ENCODE measurements at regions not wholly inside any gene's neighbourhood (a gene's known extent, or its start where the extent isn't known, plus 50 kb on each side); places are given as distances from the start of the nearest gene placed in this dataset.

DNA sequence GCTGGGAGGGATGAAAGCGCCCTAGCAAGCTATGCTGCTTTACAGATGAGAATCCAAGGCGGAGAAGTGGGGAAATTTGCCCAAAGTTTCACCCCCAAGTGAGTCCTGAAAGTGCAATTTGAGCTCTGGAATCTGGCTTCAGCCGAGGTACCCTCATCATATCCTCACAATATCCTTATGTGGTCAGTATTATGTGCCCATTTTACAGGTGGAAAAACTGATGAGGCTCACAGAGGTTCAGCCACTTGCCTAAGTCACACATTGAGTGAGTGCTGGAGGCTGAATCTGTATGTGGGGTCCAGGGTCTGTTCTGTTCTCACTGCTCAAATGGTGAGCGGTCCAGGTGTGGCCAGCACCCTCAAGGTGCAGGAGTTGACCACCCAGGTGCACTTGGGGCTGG lies 85.3 kb downstream of the MATN1 start:
- DNase-seq: no peak

DNA sequence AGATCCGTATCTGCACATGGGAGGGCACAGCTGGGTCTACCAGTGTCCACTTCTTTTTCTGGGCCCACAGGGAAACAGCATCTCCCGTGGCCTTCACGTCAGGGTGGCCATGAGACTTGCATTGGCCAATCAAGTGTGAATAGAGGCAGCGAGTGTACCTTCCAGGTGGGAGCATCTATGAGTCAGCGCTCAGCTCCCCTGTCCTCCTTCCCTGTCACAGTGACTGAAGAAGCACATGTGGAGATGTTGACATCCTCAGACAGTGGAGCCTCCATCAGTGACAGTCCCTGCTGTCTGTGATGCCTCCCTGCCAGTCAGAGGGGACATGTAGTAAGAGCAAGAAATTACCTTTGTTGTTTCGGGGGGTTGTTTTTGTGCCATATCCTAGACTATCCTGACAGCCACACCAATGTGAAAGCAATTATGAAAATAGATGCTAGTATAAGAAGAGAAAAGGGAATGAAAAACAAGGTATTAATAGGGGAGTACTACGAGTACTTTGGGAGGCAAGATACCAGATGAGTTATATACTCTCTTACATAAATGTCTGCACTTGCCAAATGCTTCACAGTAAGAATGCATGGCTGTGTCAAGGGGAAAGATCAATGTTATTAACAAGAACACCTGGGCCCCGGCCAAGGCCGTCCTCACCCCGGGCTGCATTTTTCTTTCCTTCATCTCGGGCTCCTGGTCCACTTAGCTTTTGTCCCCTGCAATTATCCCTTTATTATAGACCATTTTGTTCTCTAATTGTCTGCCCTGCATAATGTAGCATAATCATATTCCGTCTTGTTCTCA lies 86.0 kb downstream of the MATN1 start:
- DNase-seq: no peak

GRCh38 chr1:30636621-30637020 lies 86.8 kb downstream of the MATN1 start:
- DNase-seq: no peak

- DNase-seq: no peak
Measured at GRCh38 chr1:30635391-30635975, 87.9 kb downstream of the MATN1 start.

DNA sequence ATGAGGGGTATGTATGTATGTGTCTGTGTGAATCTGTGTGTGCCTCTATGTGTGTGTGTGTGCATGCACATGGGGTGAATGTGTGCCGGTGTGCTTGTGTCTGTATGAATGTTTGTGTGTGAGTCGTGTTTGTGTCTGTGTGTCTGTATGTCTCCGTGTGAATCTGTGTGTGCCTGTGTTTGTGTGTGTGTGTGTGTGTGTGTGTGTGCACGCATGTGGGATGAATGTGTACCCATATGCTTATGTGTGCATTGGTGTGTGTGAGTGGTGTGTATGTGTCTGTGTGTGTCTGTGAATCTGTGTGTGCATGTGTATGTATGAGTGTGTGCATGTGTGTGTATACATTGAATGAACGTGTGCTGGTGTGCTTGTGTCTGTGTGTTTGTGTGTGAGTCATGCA lies 88.9 kb downstream of the MATN1 start:
- no peak for DNase-seq

GRCh38 chr1:30633294-30633693 lies 90.1 kb downstream of the MATN1 start:
- no peak for DNase-seq

DNA sequence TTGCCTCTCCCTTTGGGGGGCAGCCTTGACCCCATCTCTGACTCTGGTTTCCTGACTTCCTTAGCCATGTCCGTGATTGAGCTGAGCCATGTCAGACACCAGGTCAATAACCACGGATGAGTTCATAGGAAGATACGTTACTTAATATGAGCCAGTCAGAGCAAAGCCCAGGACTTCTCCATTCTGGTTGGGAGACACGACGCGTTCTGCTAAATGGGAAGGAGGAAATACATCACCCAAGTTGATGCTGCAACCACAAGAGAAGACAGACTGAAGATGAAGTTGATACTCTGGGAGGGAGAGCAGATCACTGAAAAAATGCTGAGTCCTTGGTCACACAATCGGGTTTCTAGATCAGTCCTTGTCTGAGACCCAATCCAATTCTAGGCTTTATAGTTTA lies 90.9 kb downstream of the MATN1 start:
- DNase-seq: no peak

GRCh38 chr1:30631700-30632099 lies 91.7 kb downstream of the MATN1 start:
- no peak for DNase-seq

DNA sequence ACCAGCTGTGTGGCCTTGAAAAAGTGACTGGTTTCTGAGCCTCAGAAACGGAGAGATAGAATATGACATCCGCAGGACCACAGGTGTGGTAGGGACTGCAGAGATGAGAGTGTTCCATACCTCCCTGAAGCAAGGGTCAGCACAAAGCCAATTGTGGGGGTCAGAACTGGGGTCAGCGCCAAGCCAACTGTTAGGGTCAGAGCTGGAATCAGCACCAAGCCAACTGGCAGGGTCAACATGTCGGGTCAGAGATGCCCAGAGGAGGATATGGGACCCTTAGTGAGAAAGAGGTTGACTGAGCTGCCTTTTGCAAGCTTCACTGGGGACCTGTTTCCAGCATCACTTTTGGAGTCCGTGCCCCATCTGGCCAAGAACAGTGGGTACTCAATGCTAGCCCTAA lies 93.9 kb downstream of the MATN1 start:
- DNase-seq: no peak

DNA sequence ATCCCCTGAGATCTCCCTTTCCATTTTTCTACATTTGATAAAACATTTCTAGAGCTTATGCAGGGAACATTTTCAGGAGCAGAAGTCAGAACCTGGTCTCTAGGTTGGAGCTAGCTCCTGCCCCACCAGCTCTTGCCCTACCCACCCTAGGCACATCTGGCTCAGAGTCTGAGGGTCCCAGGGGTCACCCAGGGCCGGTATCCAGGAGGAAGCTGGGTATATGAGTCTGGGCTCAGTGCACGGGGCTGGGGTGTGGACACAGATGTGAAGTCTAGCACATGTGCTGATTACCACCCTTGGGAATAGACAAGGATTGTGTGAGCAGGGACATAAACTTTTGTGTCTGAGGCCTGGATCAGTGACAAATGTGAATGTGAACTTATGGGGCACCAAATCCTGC lies 95.4 kb downstream of the MATN1 start:
- no peak for DNase-seq

GRCh38 chr1:30627206-30627605 lies 96.2 kb downstream of the MATN1 start:
- no peak for DNase-seq

DNA sequence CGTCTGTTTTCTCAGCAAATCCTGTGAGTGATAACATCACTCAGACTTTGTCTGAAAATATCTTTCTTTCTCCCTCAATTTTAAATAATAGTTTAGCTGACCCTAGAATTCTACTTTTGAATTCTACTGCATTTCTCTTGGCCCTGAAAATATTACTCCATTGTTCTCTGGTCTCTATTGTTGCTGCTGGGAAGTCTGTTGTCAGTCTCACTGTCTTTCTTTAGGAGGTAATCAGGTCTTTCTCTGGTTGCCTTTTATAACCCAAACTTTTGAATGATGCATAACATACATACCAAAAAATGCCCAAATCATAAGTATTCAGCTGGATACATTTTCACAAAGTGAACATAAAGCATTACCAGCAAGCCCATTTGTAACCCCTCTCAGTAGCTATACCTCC lies 100.0 kb downstream of the MATN1 start:
- no peak for DNase-seq

- no peak for DNase-seq
Measured at GRCh38 chr1:30619619-30620018, 103.8 kb downstream of the MATN1 start.

- DNase-seq: no peak
Measured at GRCh38 chr1:30618335-30618747, 105.0 kb downstream of the MATN1 start.

GRCh38 chr1:30616759-30617158 lies 106.6 kb downstream of the MATN1 start:
- DNase-seq: no peak

- DNase-seq: no peak
Measured at GRCh38 chr1:30615816-30616590, 107.4 kb downstream of the MATN1 start.

GRCh38 chr1:30615076-30615795 lies 108.1 kb downstream of the MATN1 start:
- DNase-seq: no peak

DNA sequence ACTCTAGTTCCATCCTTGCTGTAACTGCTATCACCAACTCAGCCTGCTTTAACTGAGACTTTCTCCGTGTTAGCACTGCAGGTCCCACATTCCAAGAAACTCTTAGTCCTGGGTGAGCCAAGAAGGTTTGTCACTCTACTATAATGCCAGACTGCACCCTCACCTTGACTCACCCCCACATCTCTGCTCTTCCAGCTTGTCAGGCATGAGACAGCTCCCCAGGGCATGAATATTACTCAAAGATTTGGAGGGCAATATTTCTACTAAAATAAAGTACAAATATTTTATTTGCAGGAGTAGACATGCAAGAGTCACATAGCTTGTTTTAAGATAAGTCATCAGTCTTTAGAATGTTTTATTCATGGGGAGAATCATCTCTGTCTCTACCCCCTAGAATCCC lies 110.2 kb downstream of the MATN1 start:
- DNase-seq: no peak

- no peak for DNase-seq
Measured at GRCh38 chr1:30612536-30613065, 110.8 kb downstream of the MATN1 start.

GRCh38 chr1:30611741-30612309 lies 111.6 kb downstream of the MATN1 start:
- DNase-seq: no peak

GRCh38 chr1:30610917-30611316 lies 112.5 kb downstream of the MATN1 start:
- no peak for DNase-seq

- DNase-seq: no peak
Measured at GRCh38 chr1:30609999-30610345, 113.4 kb downstream of the MATN1 start.
